Transverse colon (tissue), 4 donors: ENCODE measurements at regions not wholly inside any gene's neighbourhood (a gene's known extent, or its start where the extent isn't known, plus 50 kb on each side); places are given as distances from the start of the nearest gene placed in this dataset.

Experiments used
- DNase-seq: peaks from one replicate; pipeline ENCODE4 v3.0.0-alpha.2; 2019
- H3K27ac ChIP-seq, 4 donors: fragments of 200-600 bp; sonication (generic); 2 replicates each; pipeline ENCODE4 v1.5.1; 2016 to 2018; ENCODE audit warnings: inconsistent platforms in 4 of 4
- H3K27me3 ChIP-seq: fragments of 200-600 bp; sonication (generic); 2 replicates; pipeline ENCODE4 v1.5.1; 2017; ENCODE audit warnings: inconsistent platforms
- H3K36me3 ChIP-seq, 4 donors: fragments of 200-600 bp; sonication (generic); 2 replicates each; pipeline ENCODE4 v1.5.1; 2017 to 2019; ENCODE audit warnings: inconsistent platforms in 4 of 4
- H3K4me1 ChIP-seq, 4 donors: fragments of 200-600 bp; sonication (generic); 2 replicates each; pipeline ENCODE4 v1.5.1; 2017 to 2020; ENCODE audit warnings: inconsistent platforms in 4 of 4
- H3K4me3 ChIP-seq, 4 donors: fragments of 200-600 bp; sonication (generic); 1 replicate in 1 of 4; 2 replicates in 3 of 4; pipeline versions ENCODE4 v1.5.1 to v1.6.1; 2017 to 2019; ENCODE audit warnings: inconsistent platforms in 4 of 4
- H3K9me3 ChIP-seq, 2 donors: fragments of 200-600 bp; sonication (generic); 2 replicates each; pipeline ENCODE4 v1.5.1; 2017 to 2019; ENCODE audit warnings: inconsistent platforms in 2 of 2
- EP300 ChIP-seq: sonication (generic); formaldehyde crosslinking; IDR thresholded peaks from one replicate; pipeline ENCODE4 v1.6.1; 2017; ENCODE audit warnings: antibody characterized with exemption, low read depth
- POLR2A ChIP-seq: fragments of 450-650 bp; IDR thresholded peaks from one replicate; pipeline ENCODE4 v1.6.1; 2016; ENCODE audit warnings: antibody characterized with exemption, mild to moderate bottlenecking, moderate library complexity
- POLR2AphosphoS5 ChIP-seq, 3 donors: sonication (generic); formaldehyde crosslinking; IDR thresholded peaks; one replicate each; pipeline ENCODE4 v1.6.1; 2016; ENCODE audit warnings: antibody characterized with exemption in 3 of 3
- WGBS, 2 donors: methylation state at CpG; one replicate each; pipeline ENCODE4 v1.1.5; 2018; ENCODE audit warnings: low coverage in 1 of 2; 5-methylcytosine and 5-hydroxymethylcytosine counted together
- in situ Hi-C, 4 donors: fragments of 200-750 bp; cut with MboI; loops; one replicate each; pipeline versions ENCODE4 v1.15.0 to v1.15.1; 2017; ENCODE audit warnings: low sequenced_read_pairs in 3 of 4, low pct_ligation_motif_present in 1 of 4, low pct_unique_long_range_greater_than_20kb in 1 of 4
- intact Hi-C: fragments of 100-400 bp; cut with DNase I; formaldehyde crosslinking; loops from one replicate; pipeline ENCODE4 v1.15.1; 2023; ENCODE audit warnings: low total_unique reads
- TF ChIP-seq, protein P1 (sequence below), 5 experiments: fragments of 200-600 bp in 3 of 5; fragments of 450-650 bp in 2 of 5; sonication (generic) in 3 of 5; IDR thresholded peaks; 1 replicate in 2 of 5; 2 replicates in 3 of 5; pipeline ENCODE4 v1.5.1; 2016 to 2017; ENCODE audit warnings: antibody characterized with exemption in 5 of 5, inconsistent platforms in 3 of 5, mild to moderate bottlenecking in 2 of 5, moderate library complexity in 1 of 5

DNA sequence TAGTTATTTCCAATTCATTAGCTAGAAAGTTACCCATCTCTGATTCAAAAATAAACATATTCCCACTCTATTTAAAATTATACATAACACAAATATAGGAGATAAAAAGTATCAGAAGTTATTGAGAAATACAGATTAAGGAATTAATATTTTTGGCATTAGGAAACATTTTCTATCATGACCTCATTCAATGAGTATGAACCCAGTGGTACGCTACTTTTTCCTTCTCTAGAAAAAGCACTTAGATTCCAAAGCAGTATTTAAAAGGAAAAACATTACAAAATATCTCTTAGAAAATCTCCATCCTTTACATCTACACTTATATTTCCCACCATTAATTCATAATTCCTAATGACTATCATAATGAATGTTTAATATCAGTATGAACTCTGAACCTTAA is 240.6 kb upstream of the GNAI1 start:
- intact Hi-C loops, result no loop called here
- Histone ChIP-seq H3K36me3 (no peaks in the 10 kb centered on the region), H3K27ac (no peak overlapping the region), H3K4me1 (no peaks in the 10 kb centered on the region), H3K9me3 (no peaks in the 10 kb centered on the region), H3K4me3 (no peak overlapping the region), H3K27me3 (no peaks in the 10 kb centered on the region)
- 79 to 87% methylated on average over 1 of the region's 1 CpG for WGBS, 2 donors
- TF ChIP-seq, protein P1, sequence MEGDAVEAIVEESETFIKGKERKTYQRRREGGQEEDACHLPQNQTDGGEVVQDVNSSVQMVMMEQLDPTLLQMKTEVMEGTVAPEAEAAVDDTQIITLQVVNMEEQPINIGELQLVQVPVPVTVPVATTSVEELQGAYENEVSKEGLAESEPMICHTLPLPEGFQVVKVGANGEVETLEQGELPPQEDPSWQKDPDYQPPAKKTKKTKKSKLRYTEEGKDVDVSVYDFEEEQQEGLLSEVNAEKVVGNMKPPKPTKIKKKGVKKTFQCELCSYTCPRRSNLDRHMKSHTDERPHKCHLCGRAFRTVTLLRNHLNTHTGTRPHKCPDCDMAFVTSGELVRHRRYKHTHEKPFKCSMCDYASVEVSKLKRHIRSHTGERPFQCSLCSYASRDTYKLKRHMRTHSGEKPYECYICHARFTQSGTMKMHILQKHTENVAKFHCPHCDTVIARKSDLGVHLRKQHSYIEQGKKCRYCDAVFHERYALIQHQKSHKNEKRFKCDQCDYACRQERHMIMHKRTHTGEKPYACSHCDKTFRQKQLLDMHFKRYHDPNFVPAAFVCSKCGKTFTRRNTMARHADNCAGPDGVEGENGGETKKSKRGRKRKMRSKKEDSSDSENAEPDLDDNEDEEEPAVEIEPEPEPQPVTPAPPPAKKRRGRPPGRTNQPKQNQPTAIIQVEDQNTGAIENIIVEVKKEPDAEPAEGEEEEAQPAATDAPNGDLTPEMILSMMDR (IDR thresholded peaks at IDR 0.05), result no peak
- TF ChIP-seq POLR2A (no peak), POLR2AphosphoS5 (IDR thresholded peaks at IDR 0.05) (no peak), EP300 (no peak)
- in situ Hi-C loops, result no loop called here
- DNase-seq, result no peak

DNA sequence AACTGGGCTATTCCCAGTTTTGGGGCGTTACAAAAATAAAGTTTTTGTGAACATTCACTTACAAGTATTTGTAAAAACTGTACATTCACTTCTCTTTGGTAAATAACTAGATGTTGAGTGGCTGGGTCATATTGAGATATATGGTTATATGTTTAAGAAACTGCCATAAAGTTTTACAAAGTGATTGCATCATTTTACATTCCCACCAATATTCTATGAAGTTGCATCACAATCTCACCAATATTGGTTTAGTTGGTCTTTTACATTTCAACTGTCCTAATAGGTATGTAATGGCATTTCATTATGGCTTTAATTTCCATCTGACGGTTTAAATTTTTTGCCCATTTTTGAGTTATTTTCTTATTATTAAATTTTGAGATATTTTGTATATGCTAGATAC is 251.7 kb upstream of the GNAI1 start:
- in situ Hi-C loops (no loop called here), intact Hi-C loops (no loop called here)
- 76 to 81% methylated on average over 2 of the region's 2 CpGs for WGBS, 2 donors
- H3K9me3 ChIP-seq, result no peaks in the 10 kb centered on the region
- no peak overlapping the region for H3K27ac ChIP-seq
- no peaks in the 10 kb centered on the region for H3K4me1 ChIP-seq
- H3K27me3 ChIP-seq, result no peaks in the 10 kb centered on the region
- H3K4me3 ChIP-seq, result no peak overlapping the region
- no peaks in the 10 kb centered on the region for H3K36me3 ChIP-seq
- TF ChIP-seq POLR2A (no peak), POLR2AphosphoS5 (IDR thresholded peaks at IDR 0.05) (no peak), EP300 (no peak)
- TF ChIP-seq, protein P1 (IDR thresholded peaks at IDR 0.05), result no peak
- no peak for DNase-seq

DNA sequence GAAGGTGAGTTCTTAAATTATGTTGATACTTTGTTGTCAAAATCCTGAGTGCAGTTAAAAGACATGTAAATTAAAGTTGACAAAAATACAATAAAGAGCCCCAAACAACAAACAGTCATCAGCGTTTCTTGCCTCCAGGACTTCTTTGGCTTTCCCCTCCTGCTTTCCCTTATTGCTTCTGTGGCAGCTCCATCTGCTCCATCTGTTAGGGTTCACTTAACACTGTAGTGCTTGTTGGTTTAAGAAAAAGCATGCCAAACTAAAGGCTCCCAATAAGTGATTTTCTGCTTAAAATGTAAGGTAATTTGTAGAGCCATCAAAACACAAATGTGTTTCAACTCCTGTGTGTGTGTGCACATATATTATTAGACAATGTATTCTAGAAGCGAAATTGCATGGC is 254.3 kb upstream of the GNAI1 start:
- intact Hi-C loops (no loop called here), in situ Hi-C loops (no loop called here)
- Histone ChIP-seq H3K27ac (no peak overlapping the region), H3K9me3 (no peaks in the 10 kb centered on the region), H3K4me1 (no peaks in the 10 kb centered on the region), H3K36me3 (no peaks in the 10 kb centered on the region), H3K4me3 (no peak overlapping the region), H3K27me3 (no peaks in the 10 kb centered on the region)
- TF ChIP-seq POLR2A (no peak), POLR2AphosphoS5 (IDR thresholded peaks at IDR 0.05) (no peak), EP300 (no peak)
- TF ChIP-seq, protein P1 (IDR thresholded peaks at IDR 0.05), result no peak
- DNase-seq, result no peak
- 50 to 56% methylated on average over 1 to 2 of the region's 2 CpGs for WGBS, 2 donors

DNA sequence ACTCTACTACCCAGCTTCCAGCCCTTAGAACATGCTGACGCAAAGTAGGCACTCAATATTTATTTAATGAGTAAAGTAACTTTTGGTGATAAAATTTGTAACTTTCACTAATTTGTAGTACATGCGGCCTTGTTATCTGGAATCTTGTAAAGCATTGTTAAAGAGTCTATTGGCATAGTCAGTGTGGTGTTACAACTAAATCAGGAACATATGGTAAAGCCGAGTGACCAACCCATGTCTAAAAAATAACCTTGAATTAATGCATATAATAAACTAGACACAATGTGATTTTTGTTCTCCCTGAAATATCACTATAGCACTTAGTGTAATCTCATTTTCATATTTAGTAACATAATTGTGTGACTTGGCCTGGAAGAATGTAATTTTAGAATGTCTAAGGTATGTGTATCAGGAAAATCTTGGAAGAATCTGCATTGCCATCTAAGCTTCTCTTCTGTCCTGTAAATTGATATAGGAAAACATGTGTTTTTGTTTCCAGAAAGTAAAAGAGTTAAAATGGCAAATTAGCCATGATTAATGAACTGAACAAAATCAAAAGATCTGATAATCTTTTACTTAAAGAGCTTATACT is 256.7 kb upstream of the GNAI1 start:
- H3K4me3 ChIP-seq, result no peak overlapping the region
- H3K4me1 ChIP-seq, result no peaks in the 10 kb centered on the region
- in situ Hi-C loops (no loop called here), intact Hi-C loops (no loop called here)
- no peak overlapping the region for H3K27ac ChIP-seq
- no peaks in the 10 kb centered on the region for H3K9me3 ChIP-seq
- DNase-seq, result no peak
- no peaks in the 10 kb centered on the region for H3K27me3 ChIP-seq
- TF ChIP-seq POLR2AphosphoS5 (IDR thresholded peaks at IDR 0.05), result no peak
- no peak for TF ChIP-seq EP300
- TF ChIP-seq, protein P1 (IDR thresholded peaks at IDR 0.05), result no peak
- no peak for TF ChIP-seq POLR2A
- 76 to 81% methylated on average over 3 of the region's 3 CpGs for WGBS, 2 donors
- H3K36me3 ChIP-seq, result no peaks in the 10 kb centered on the region
